ENCODE measurements at regions not wholly inside any gene's neighbourhood (a gene's known extent, or its start where the extent isn't known, plus 50 kb on each side); places are given as distances from the start of the nearest gene placed in this dataset.

GRCh38 chr2:181348107-181348837, 108.9 kb upstream of the ITGA4 start:
- TF ChIP-seq POLR2A (IDR thresholded peaks at IDR 0.05; ENCODE audit: low read depth, low read length) = no peak
- TF ChIP-seq POU2F2 (IDR thresholded peaks at IDR 0.05; ENCODE audit: low read depth, low read length) = peak; percentile 75; the same call in 1 of the 2 replicates
- TF ChIP-seq POLR2AphosphoS5 (IDR thresholded peaks at IDR 0.05; ENCODE audit: low read depth, low read length) = no peak
